ENCODE measurements at regions not wholly inside any gene's neighbourhood (a gene's known extent, or its start where the extent isn't known, plus 50 kb on each side); places are given as distances from the start of the nearest gene placed in this dataset.

DNA sequence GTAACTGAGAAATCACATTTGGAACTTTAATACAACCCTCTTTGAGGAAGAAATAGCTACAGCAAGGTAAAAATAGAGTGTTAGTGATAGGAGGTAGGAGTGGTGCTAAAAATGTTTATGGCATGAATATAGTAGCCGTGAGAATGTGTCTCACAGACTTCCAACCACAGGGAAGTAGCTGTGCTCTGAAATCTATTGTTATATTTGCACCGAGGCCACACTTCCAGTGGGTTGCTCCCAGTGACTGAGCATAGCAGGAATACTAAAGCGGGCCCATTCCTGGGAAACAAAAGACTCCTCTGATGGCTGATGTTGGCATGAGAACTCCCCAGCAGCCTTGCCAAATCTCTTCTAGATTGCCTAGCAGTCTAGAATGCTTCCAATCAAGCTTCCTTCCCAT, 174.1 kb upstream of the PLXNC1 start:
- H3K4me1 Mint-ChIP-seq (ENCODE audit: low read depth, unreplicated experiment) = peaks cover 6% of the 10 kb centered on the region
- peaks cover 4% of the 10 kb centered on the region for H3K27me3 Mint-ChIP-seq (ENCODE audit: low read depth, unreplicated experiment)
- Histone ChIP-seq H3K9me3 (ENCODE audit: insufficient read depth, low read depth, low read length) (no peaks in the 10 kb centered on the region), H3K79me2 (ENCODE audit: insufficient read depth, low read length) (no peaks in the 10 kb centered on the region), H3K27ac (ENCODE audit: low read depth, low read length) (no peak overlapping the region), H2AFZ (ENCODE audit: low read depth, low read length) (no peak overlapping the region), H3K4me1 (ENCODE audit: insufficient read depth, low read length) (peaks cover 6% of the 10 kb centered on the region), H3K36me3 (ENCODE audit: insufficient read depth, low read length) (no peaks in the 10 kb centered on the region), H3K4me2 (ENCODE audit: low read length) (no peak overlapping the region), H4K20me1 (ENCODE audit: insufficient read depth, low read length) (no peaks in the 10 kb centered on the region), H3K4me3 (ENCODE audit: insufficient read depth, low read depth, low read length) (no peak overlapping the region), H3K9ac (ENCODE audit: low read length) (no peak overlapping the region), H3K27me3 (ENCODE audit: insufficient read depth, low read length) (no peaks in the 10 kb centered on the region)
- TF ChIP-seq, protein P1, sequence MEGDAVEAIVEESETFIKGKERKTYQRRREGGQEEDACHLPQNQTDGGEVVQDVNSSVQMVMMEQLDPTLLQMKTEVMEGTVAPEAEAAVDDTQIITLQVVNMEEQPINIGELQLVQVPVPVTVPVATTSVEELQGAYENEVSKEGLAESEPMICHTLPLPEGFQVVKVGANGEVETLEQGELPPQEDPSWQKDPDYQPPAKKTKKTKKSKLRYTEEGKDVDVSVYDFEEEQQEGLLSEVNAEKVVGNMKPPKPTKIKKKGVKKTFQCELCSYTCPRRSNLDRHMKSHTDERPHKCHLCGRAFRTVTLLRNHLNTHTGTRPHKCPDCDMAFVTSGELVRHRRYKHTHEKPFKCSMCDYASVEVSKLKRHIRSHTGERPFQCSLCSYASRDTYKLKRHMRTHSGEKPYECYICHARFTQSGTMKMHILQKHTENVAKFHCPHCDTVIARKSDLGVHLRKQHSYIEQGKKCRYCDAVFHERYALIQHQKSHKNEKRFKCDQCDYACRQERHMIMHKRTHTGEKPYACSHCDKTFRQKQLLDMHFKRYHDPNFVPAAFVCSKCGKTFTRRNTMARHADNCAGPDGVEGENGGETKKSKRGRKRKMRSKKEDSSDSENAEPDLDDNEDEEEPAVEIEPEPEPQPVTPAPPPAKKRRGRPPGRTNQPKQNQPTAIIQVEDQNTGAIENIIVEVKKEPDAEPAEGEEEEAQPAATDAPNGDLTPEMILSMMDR (IDR thresholded peaks at IDR 0.05; ENCODE audit: insufficient read depth, low read depth, low read length) = no peak
- no peak for TF ChIP-seq EZH2 (IDR thresholded peaks at IDR 0.05; ENCODE audit: insufficient read depth, low read length)
- H3K27ac Mint-ChIP-seq (ENCODE audit: unreplicated experiment) = no peak overlapping the region
- H3K9me3 Mint-ChIP-seq (ENCODE audit: unreplicated experiment) = peaks cover 4% of the 10 kb centered on the region
- H3K36me3 Mint-ChIP-seq (ENCODE audit: low read depth, unreplicated experiment) = no peaks in the 10 kb centered on the region
- FAIRE-seq (no peak), DNase-seq (ENCODE audit: low read depth) (peak; percentile 25)
- no peak overlapping the region for H3K4me3 Mint-ChIP-seq (ENCODE audit: unreplicated experiment)

DNA sequence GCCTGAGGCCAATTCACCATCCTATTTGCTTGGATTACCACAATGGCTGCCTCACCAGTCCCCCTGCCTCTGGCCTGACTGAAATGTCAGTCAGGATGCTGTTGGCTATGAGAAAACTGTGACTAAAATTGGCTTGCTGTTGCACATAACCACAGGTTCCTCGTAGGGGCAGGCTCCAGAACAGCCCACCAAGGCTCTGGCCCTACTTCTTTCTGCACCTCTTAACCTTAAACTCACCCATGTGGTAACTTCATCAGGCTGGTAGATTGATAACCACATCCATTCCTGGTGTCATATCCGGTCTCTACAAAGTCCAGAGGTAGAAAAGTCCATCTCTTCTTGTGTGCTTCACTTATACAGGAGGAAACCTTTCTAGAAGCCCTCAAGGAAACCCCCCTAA, 172.4 kb upstream of the PLXNC1 start:
- TF ChIP-seq EZH2 (IDR thresholded peaks at IDR 0.05; ENCODE audit: insufficient read depth, low read length) = no peak
- TF ChIP-seq, protein P1 (IDR thresholded peaks at IDR 0.05; ENCODE audit: insufficient read depth, low read depth, low read length) = no peak

DNA sequence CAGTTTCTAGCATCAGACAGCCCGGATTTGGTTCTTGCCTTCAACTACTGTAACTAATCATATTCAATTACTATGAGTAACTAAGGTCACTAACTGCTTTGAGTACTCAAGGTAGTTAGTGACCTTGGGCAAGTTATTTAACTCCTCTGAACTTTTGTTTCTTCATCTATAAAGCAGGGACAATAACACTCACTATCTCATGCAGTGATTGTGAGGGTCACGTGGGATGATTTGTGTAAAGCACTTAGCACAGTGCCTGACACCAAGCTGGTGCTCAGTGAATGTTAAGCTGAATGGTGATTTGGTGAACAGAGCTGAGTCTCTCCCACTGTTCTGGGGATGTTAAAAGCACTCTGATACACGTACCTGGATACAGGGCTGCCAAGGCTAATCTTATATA, 171.3 kb upstream of the PLXNC1 start:
- Mint-ChIP-seq H3K36me3 (ENCODE audit: low read depth, unreplicated experiment) (no peaks in the 10 kb centered on the region), H3K27me3 (ENCODE audit: low read depth, unreplicated experiment) (peaks cover 4% of the 10 kb centered on the region), H3K9me3 (ENCODE audit: unreplicated experiment) (no peaks in the 10 kb centered on the region), H3K27ac (ENCODE audit: unreplicated experiment) (no peak overlapping the region), H3K4me3 (ENCODE audit: unreplicated experiment) (no peak overlapping the region), H3K4me1 (ENCODE audit: low read depth, unreplicated experiment) (peaks cover 6% of the 10 kb centered on the region)
- no peak overlapping the region for H3K4me3 ChIP-seq (ENCODE audit: insufficient read depth, low read depth, low read length)
- FAIRE-seq = no peak
- no peak for DNase-seq (ENCODE audit: low read depth)
- no peak overlapping the region for H3K4me2 ChIP-seq (ENCODE audit: low read length)
- no peak overlapping the region for H3K9ac ChIP-seq (ENCODE audit: low read length)
- no peaks in the 10 kb centered on the region for H4K20me1 ChIP-seq (ENCODE audit: insufficient read depth, low read length)
- no peaks in the 10 kb centered on the region for H3K27me3 ChIP-seq (ENCODE audit: insufficient read depth, low read length)
- peaks cover 6% of the 10 kb centered on the region for H3K4me1 ChIP-seq (ENCODE audit: insufficient read depth, low read length)
- TF ChIP-seq EZH2 (IDR thresholded peaks at IDR 0.05; ENCODE audit: insufficient read depth, low read length) = no peak
- TF ChIP-seq, protein P1 (IDR thresholded peaks at IDR 0.05; ENCODE audit: insufficient read depth, low read depth, low read length) = no peak
- no peaks in the 10 kb centered on the region for H3K79me2 ChIP-seq (ENCODE audit: insufficient read depth, low read length)
- H3K36me3 ChIP-seq (ENCODE audit: insufficient read depth, low read length) = no peaks in the 10 kb centered on the region
- no peak overlapping the region for H2AFZ ChIP-seq (ENCODE audit: low read depth, low read length)
- H3K27ac ChIP-seq (ENCODE audit: low read depth, low read length) = no peak overlapping the region
- H3K9me3 ChIP-seq (ENCODE audit: insufficient read depth, low read depth, low read length) = no peaks in the 10 kb centered on the region

More for the DNA sequence above, 172.4 kb upstream of the PLXNC1 start:
- no peak overlapping the region for H3K4me3 Mint-ChIP-seq (ENCODE audit: unreplicated experiment)
- H3K9me3 Mint-ChIP-seq (ENCODE audit: unreplicated experiment) = peaks cover 3% of the 10 kb centered on the region
- DNase-seq (ENCODE audit: low read depth) = no peak
- H3K4me2 ChIP-seq (ENCODE audit: low read length) = no peak overlapping the region
- H3K36me3 Mint-ChIP-seq (ENCODE audit: low read depth, unreplicated experiment) = no peaks in the 10 kb centered on the region
- no peak overlapping the region for H3K4me3 ChIP-seq (ENCODE audit: insufficient read depth, low read depth, low read length)
- no peaks in the 10 kb centered on the region for H3K79me2 ChIP-seq (ENCODE audit: insufficient read depth, low read length)
- H3K9me3 ChIP-seq (ENCODE audit: insufficient read depth, low read depth, low read length) = no peaks in the 10 kb centered on the region
- FAIRE-seq = no peak
- peaks cover 6% of the 10 kb centered on the region for H3K4me1 Mint-ChIP-seq (ENCODE audit: low read depth, unreplicated experiment)
- no peak overlapping the region for H3K27ac ChIP-seq (ENCODE audit: low read depth, low read length)
- no peaks in the 10 kb centered on the region for H4K20me1 ChIP-seq (ENCODE audit: insufficient read depth, low read length)
- H3K27me3 Mint-ChIP-seq (ENCODE audit: low read depth, unreplicated experiment) = peaks cover 4% of the 10 kb centered on the region
- no peak overlapping the region for H2AFZ ChIP-seq (ENCODE audit: low read depth, low read length)
- no peak overlapping the region for H3K27ac Mint-ChIP-seq (ENCODE audit: unreplicated experiment)
- peaks cover 6% of the 10 kb centered on the region for H3K4me1 ChIP-seq (ENCODE audit: insufficient read depth, low read length)
- no peak overlapping the region for H3K9ac ChIP-seq (ENCODE audit: low read length)
- no peaks in the 10 kb centered on the region for H3K36me3 ChIP-seq (ENCODE audit: insufficient read depth, low read length)
- no peaks in the 10 kb centered on the region for H3K27me3 ChIP-seq (ENCODE audit: insufficient read depth, low read length)
